Tibial nerve (tissue), 4 donors: ENCODE measurements at regions not wholly inside any gene's neighbourhood (a gene's known extent, or its start where the extent isn't known, plus 50 kb on each side); places are given as distances from the start of the nearest gene placed in this dataset.

Source experiments
- DNase-seq, 2 donors: peaks; one replicate each; pipeline ENCODE4 v3.0.0-alpha.2; 2019; ENCODE audit warnings: low spot score in 2 of 2
- H3K27ac ChIP-seq, 4 donors: fragments of 200-600 bp; sonication (generic) in 3 of 4; one replicate each; pipeline ENCODE4 v1.5.1; 2017 to 2019; ENCODE audit warnings: mild to moderate bottlenecking in 1 of 4
- H3K27me3 ChIP-seq, 2 donors: fragments of 200-600 bp; sonication (generic) in 1 of 2; one replicate each; pipeline versions ENCODE4 v1.5.1 to v1.6.0; 2017 to 2019
- H3K36me3 ChIP-seq, 3 donors: fragments of 200-600 bp; sonication (generic); one replicate each; pipeline ENCODE4 v1.5.1; 2018 to 2019
- H3K4me1 ChIP-seq, 4 donors: fragments of 200-600 bp; sonication (generic) in 3 of 4; one replicate each; pipeline ENCODE4 v1.5.1; 2017 to 2019
- H3K4me3 ChIP-seq, 4 donors: fragments of 200-600 bp; sonication (generic) in 3 of 4; one replicate each; pipeline ENCODE4 v1.5.1; 2017 to 2019; ENCODE audit warnings: mild to moderate bottlenecking in 1 of 4, moderate library complexity in 1 of 4
- H3K9me3 ChIP-seq, 4 donors: fragments of 200-600 bp; sonication (generic) in 3 of 4; one replicate each; pipeline ENCODE4 v1.5.1; 2017 to 2019
- EP300 ChIP-seq, 2 donors: sonication (generic); formaldehyde crosslinking; IDR thresholded peaks; one replicate each; pipeline ENCODE4 v1.6.1; 2017; ENCODE audit warnings: antibody characterized with exemption in 2 of 2, mild to moderate bottlenecking in 1 of 2
- POLR2A ChIP-seq, 2 donors: fragments of 450-650 bp; IDR thresholded peaks; one replicate each; pipeline ENCODE4 v1.6.1; 2017; ENCODE audit warnings: antibody characterized with exemption in 2 of 2, mild to moderate bottlenecking in 2 of 2, moderate library complexity in 2 of 2
- WGBS, 2 donors: methylation state at CpG; one replicate each; pipeline ENCODE4 v1.1.5; 2018; 5-methylcytosine and 5-hydroxymethylcytosine counted together
- TF ChIP-seq, protein P1 (sequence below), 5 experiments: fragments of 200-600 bp in 3 of 5; fragments of 450-650 bp in 2 of 5; sonication (generic) in 3 of 5; IDR thresholded peaks; one replicate each; pipeline ENCODE4 v1.5.1; 2016 to 2019; ENCODE audit warnings: antibody characterized with exemption in 5 of 5, mild to moderate bottlenecking in 3 of 5, moderate library complexity in 2 of 5

DNA sequence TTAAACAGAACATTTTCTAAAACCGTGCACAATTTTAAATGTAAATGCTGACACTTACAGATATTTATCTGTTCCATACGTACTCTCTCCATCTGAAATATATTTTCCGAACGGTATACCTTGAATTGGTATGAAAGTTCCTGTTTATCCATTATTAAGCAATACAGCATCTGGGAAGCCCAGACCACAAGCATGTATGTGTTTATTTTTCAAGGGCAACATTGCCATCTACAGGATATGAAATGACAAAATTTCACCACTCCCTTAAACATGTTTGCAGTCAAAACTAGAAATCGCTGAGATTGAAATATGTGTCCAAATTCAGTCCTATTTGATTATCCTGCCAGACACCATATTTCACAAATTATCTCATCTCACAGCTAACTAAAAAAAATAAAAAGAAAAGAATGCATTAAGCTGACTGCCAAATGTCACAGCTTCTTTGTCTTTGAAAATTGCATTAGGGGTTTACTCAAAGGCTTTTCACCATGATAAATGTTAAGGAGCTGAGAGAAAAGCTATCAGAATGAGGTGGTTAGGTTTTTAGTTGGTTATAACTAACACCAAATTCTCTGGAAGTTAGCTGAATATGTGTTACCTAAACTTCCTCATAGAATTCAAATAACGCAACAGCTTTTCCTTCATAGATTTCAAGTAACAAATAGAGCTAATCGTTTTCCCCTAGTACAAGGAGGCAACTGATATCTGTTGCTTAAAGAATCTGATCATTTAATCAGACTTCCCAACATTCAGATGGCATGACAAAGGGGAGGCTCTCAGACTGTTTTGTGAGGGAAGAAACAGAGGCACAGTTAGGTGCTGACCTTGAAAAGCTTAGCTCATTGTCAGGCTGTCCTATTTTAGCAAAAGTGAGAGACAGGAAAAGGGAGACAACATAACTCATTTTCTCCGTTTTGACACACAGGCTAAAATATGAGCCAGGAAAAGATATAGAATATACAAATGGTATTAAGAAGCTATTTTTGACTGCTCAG is 533.1 kb downstream of the TBL1XR1 start:
- Histone ChIP-seq H3K4me1 (peaks cover 0 to 9% (median 0%) of the 10 kb centered on the region in 4 donors), H3K36me3 (no peaks in the 10 kb centered on the region), H3K4me3 (no peak overlapping the region), H3K9me3 (no peaks in the 10 kb centered on the region), H3K27ac (no peak overlapping the region), H3K27me3 (no peaks in the 10 kb centered on the region)
- WGBS, 2 donors, result 23 to 25% methylated on average over 8 of the region's 8 CpGs
- no peak for DNase-seq
- TF ChIP-seq POLR2A (IDR thresholded peaks at IDR 0.05), result no peak
- TF ChIP-seq, protein P1, sequence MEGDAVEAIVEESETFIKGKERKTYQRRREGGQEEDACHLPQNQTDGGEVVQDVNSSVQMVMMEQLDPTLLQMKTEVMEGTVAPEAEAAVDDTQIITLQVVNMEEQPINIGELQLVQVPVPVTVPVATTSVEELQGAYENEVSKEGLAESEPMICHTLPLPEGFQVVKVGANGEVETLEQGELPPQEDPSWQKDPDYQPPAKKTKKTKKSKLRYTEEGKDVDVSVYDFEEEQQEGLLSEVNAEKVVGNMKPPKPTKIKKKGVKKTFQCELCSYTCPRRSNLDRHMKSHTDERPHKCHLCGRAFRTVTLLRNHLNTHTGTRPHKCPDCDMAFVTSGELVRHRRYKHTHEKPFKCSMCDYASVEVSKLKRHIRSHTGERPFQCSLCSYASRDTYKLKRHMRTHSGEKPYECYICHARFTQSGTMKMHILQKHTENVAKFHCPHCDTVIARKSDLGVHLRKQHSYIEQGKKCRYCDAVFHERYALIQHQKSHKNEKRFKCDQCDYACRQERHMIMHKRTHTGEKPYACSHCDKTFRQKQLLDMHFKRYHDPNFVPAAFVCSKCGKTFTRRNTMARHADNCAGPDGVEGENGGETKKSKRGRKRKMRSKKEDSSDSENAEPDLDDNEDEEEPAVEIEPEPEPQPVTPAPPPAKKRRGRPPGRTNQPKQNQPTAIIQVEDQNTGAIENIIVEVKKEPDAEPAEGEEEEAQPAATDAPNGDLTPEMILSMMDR (IDR thresholded peaks at IDR 0.05), result peak in 2 of 5 experiments; percentile 10 to 35

DNA sequence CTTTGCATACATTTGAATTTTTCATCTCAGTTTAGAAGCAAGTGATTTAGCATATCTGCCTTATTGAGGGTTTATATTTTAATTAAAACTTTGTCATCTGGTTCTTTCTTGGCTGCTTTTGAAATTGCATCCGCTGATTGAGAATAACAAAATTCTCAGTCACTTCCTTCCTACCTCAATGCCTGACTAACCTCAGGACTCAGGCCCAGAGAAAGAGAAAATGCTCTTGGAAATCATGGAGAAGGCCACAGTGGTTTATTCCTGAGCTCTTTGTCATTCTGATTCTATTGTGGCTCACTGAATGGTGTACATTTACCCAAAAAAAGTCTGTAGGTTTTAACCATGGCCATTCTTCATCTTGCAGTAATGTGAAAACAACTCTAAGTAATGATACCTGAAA is 533.9 kb downstream of the TBL1XR1 start:
- H3K9me3 ChIP-seq, result no peaks in the 10 kb centered on the region
- no peaks in the 10 kb centered on the region for H3K27me3 ChIP-seq
- no peak overlapping the region for H3K4me3 ChIP-seq
- no peak for TF ChIP-seq EP300 (IDR thresholded peaks at IDR 0.05)
- WGBS, 2 donors, result 51 to 73% methylated on average over 1 of the region's 1 CpG
- DNase-seq, result no peak
- no peaks in the 10 kb centered on the region for H3K36me3 ChIP-seq
- no peak overlapping the region for H3K27ac ChIP-seq
- peaks cover 0 to 9% (median 0%) of the 10 kb centered on the region in 4 donors for H3K4me1 ChIP-seq

DNA sequence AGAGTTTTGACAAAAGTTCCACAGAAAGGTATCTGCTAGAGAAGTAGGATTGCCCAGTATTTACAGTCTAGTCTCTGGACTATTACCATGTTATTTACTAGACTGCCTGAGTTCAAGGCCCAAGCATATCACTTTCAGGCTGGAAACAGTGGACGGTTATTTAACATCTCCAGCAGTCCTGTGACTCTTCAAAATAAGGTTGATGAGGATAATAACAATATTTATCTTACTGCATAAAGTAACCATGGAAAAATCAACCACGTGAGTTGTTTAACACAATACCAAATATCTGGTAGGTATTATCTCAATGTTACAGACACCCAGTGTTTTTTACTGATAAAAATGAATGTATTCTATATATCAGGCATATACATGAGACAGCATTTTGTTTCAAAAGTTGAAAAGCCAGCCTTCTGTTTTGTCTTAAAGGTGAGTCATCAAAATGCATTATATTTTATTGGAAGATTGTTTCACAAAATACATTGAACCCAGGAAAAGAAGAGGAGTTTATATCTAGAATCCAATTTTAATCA is 535.8 kb downstream of the TBL1XR1 start:
- H3K27me3 ChIP-seq, result no peaks in the 10 kb centered on the region
- no peaks in the 10 kb centered on the region for H3K36me3 ChIP-seq
- H3K4me1 ChIP-seq, result peaks cover 0 to 9% (median 0%) of the 10 kb centered on the region in 4 donors
- no peak overlapping the region for H3K27ac ChIP-seq
- no peak for TF ChIP-seq POLR2A (IDR thresholded peaks at IDR 0.05)
- TF ChIP-seq EP300 (IDR thresholded peaks at IDR 0.05), result no peak
- TF ChIP-seq, protein P1 (IDR thresholded peaks at IDR 0.05), result no peak
- H3K9me3 ChIP-seq, result no peaks in the 10 kb centered on the region
- DNase-seq, result no peak
- whole genome bisulfite sequencing, 2 donors, result 85 to 88% methylated on average over 2 of the region's 2 CpGs
- no peak overlapping the region for H3K4me3 ChIP-seq

DNA sequence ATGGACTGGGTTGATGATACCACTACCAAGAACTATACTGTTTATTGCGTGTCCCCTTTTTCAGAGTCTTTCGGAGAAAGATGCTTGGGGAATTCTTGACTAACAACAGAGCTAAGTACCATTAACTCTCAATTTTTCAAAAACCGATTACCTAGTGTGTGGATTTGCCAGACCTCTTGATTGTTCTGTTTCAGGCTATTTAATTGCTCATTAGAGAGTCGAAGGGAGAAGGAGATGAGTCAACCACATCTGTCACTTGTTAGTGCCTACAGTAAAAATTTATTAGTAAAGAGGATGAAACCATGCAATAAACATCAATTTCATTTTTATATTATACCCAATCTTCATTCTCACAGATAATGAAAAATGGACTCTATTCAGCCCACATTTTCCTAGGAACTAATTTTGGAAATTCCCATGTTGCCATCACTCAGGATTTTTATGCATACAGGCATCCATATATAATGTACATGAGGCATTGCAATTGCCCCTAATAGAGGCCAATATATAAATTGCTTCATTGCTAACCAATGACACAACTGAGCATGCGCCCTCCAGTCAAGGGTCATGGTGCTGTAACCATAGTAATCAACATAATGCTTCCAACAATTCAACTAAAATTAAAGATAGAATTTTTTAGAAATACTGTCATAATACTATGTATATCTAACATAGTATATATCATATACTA is 541.7 kb downstream of the TBL1XR1 start:
- Histone ChIP-seq H3K4me1 (no peaks in the 10 kb centered on the region), H3K4me3 (no peak overlapping the region), H3K27ac (no peak overlapping the region), H3K27me3 (no peaks in the 10 kb centered on the region), H3K36me3 (no peaks in the 10 kb centered on the region), H3K9me3 (no peaks in the 10 kb centered on the region)
- whole genome bisulfite sequencing, 2 donors, result 70 to 73% methylated on average over 5 of the region's 5 CpGs
- DNase-seq, result no peak
- TF ChIP-seq EP300 (IDR thresholded peaks at IDR 0.05), result no peak
- no peak for TF ChIP-seq POLR2A (IDR thresholded peaks at IDR 0.05)
- TF ChIP-seq, protein P1 (IDR thresholded peaks at IDR 0.05), result no peak

DNA sequence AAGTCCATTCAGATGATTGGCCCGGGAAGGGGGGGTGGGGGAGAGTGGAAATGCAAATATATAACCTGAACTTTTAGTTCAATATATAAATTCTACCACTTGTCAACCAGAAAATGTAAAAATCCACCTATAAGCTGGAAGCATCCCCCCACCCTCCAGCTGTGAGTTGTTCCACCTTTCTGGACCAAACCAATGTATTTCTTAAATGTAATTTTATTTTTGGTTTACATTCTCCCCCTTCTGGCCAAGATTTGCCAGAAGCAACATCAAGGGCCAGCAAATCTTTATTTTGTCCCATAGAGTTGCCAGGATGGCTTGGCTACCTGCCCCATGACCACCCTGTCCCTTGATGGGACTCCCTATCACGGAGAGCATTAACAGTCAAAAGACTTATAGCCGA is 545.7 kb downstream of the TBL1XR1 start:
- Histone ChIP-seq H3K36me3 (no peaks in the 10 kb centered on the region), H3K4me3 (no peak overlapping the region), H3K27ac (no peak overlapping the region), H3K9me3 (no peaks in the 10 kb centered on the region), H3K4me1 (no peaks in the 10 kb centered on the region), H3K27me3 (no peaks in the 10 kb centered on the region)
- WGBS, 2 donors, result 86% methylated on average over 3 of the region's 3 CpGs
- no peak for TF ChIP-seq EP300 (IDR thresholded peaks at IDR 0.05)
- no peak for TF ChIP-seq POLR2A (IDR thresholded peaks at IDR 0.05)
- TF ChIP-seq, protein P1 (IDR thresholded peaks at IDR 0.05), result no peak
- DNase-seq, result no peak
